Activated CD8-positive, alpha-beta memory T cell treated with anti-CD3 and anti-CD28 coated beads for 36 hours (primary cell): ENCODE measurements at regions not wholly inside any gene's neighbourhood (a gene's known extent, or its start where the extent isn't known, plus 50 kb on each side); places are given as distances from the start of the nearest gene placed in this dataset.

Experiments used
- CTCF ChIA-PET: fragments of 350-600 bp; sonication (Branson Sonifier 250); formaldehyde crosslinking; loops from one replicate; lab custom pipeline; 2021; ENCODE audit warnings: antibody characterized with exemption; lab: Charles Lee
- POLR2A ChIA-PET: fragments of 350-600 bp; sonication (Branson Sonifier 250); formaldehyde crosslinking; loops from one replicate; lab custom pipeline; 2021; ENCODE audit warnings: antibody characterized with exemption; lab: Charles Lee

DNA sequence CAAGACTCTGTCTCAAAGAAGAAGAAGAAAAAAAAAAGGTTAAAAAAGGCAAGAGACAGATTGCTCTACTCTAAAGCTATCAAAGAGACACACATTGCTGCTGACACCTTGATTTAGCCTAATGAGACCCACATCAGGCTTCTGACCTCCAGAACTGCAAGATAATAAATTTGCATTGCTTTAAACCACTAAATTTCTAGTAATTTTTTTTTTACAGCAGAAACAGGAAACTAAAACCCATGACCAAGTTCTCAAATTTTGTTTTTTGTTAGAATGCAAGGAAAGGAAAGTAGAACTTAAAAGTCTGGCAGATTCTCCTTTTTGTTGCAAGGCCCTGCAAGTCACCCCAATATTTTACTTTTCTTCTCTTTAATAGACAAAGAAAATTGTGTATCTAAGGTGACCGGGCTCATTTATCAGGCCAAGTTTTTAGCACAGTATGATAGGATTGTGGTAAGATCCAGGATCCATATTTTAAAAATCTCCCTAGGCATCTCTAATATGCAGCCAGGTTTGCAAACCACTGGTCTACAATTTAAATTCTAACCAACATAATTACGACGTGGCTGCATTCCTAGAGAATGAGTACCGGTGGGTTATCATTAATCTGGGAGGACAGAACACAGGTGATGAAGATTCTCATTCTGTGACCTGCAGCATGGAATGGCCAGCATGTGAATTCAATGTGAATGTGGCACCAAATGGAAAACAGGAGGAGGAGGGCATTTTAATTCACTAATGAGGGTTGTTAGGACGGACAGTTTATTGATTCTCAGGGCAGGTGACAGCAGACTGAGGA, 56.7 kb upstream of the MED4 start:
- ChIA-PET POLR2A (no interaction called here), CTCF (no interaction called here)

- ChIA-PET CTCF (interaction anchor here (0.5 to 1.5 kb wide), 3 partner anchors 9 to 85 kb away, joined by 3 to 4 read pairs (median 3); partner anchors contain the start of gene ITM2B), POLR2A (no interaction called here)
Measured at GRCh38 chr13:48148454-48148853, 53.5 kb upstream of the MED4 start.

DNA sequence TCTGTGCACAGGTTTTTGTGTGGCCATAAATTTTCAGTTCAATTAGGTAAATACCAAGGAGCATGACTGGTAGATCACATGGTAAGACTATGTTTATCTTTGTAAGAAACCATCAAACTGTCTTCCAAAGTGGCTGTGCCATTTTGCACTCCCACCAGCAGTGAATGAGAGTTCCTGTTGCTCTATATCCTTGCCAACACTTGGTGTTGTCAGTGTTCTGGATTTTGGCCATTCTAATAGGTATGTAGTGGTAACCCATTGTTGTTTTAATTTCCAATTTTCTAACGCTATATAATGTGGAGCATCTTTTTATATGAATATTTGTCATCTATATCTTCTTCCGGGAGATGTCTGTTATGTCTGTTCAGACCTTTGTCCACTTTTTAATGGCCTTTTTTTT, 51.7 kb upstream of the MED4 start:
- POLR2A ChIA-PET = no interaction called here
- CTCF ChIA-PET = no interaction called here

DNA sequence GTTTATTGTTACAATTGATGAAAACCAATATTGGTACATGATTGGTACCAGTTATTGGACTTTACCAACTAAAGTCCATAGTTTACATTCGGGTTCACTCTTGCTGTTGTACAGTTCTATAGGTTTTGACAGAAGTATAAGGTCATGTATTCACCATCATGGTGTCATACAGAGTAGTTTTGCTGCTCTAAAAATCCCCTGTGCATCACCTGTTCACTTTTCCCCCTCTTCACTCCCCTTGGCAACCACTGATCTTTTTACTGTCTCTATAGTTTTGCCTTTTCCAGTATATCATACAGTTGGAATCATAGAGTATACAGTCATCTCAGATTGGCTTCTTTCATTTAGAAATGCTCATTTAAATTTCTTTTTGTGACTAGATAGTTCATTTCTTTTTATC, 51.2 kb upstream of the MED4 start:
- POLR2A ChIA-PET = no interaction called here
- CTCF ChIA-PET = no interaction called here
